Smooth muscle cell (in vitro differentiated cells): ENCODE measurements at regions not wholly inside any gene's neighbourhood (a gene's known extent, or its start where the extent isn't known, plus 50 kb on each side); places are given as distances from the start of the nearest gene placed in this dataset.

Source experiments
- DNase-seq: peaks from one replicate; lab custom pipeline; 2025; ENCODE audit not compliant: unreplicated experiment; lab: John Stamatoyannopoulos, UW
- H2AFZ ChIP-seq: fragments of 200-600 bp; sonication (generic); 2 replicates; pipeline ENCODE4 v1.6.0; 2016; ENCODE audit warnings: antibody characterized with exemption, low read depth, mild to moderate bottlenecking
- H3F3A ChIP-seq: fragments of 200-600 bp; sonication (generic); 2 replicates; pipeline ENCODE4 v1.6.0; 2017; ENCODE audit warnings: antibody characterized with exemption, low read depth
- H3K27ac ChIP-seq: fragments of 200-600 bp; sonication (generic); 2 replicates; pipeline ENCODE4 v1.5.1; 2016; ENCODE audit warnings: low read depth, mild to moderate bottlenecking
- H3K27me3 ChIP-seq: fragments of 200-600 bp; sonication (generic); 2 replicates; pipeline ENCODE4 v1.6.1; 2016; ENCODE audit warnings: low read depth, mild to moderate bottlenecking
- H3K36me3 ChIP-seq: fragments of 200-600 bp; sonication (generic); 2 replicates; pipeline ENCODE4 v1.5.1; 2016; ENCODE audit warnings: low read depth
- H3K4me1 ChIP-seq: fragments of 200-600 bp; sonication (generic); 2 replicates; pipeline ENCODE4 v1.5.1; 2016; ENCODE audit warnings: low read depth
- H3K4me2 ChIP-seq: fragments of 200-600 bp; sonication (generic); 2 replicates; pipeline ENCODE4 v1.6.0; 2016; ENCODE audit warnings: mild to moderate bottlenecking
- H3K4me3 ChIP-seq: fragments of 200-600 bp; sonication (generic); 2 replicates; pipeline ENCODE4 v1.5.1; 2016; ENCODE audit warnings: mild to moderate bottlenecking
- H3K79me2 ChIP-seq: fragments of 200-600 bp; sonication (generic); 2 replicates; pipeline ENCODE4 v1.6.0; 2016; ENCODE audit warnings: low read depth, mild to moderate bottlenecking
- H3K9ac ChIP-seq: fragments of 200-600 bp; sonication (generic); 2 replicates; pipeline ENCODE4 v1.6.0; 2016; ENCODE audit warnings: low read depth
- H3K9me3 ChIP-seq: fragments of 200-600 bp; sonication (generic); replicated peaks from 2 replicates; pipeline ENCODE4 v1.5.1; 2016; ENCODE audit warnings: low read depth
- H4K20me1 ChIP-seq: fragments of 200-600 bp; sonication (generic); 2 replicates; pipeline ENCODE4 v1.6.0; 2016; ENCODE audit warnings: low read depth
- WGBS: methylation state at CpG from one replicate; pipeline ENCODE4 v1.1.7; 2016; ENCODE audit warnings: low lambda C conversion rate; 5-methylcytosine and 5-hydroxymethylcytosine counted together
- TF ChIP-seq, protein P1 (sequence below): fragments of 200-600 bp; sonication (generic); IDR thresholded peaks from 2 replicates; pipeline ENCODE4 v1.5.1; 2017; ENCODE audit warnings: borderline replicate concordance, mild to moderate bottlenecking, antibody characterized with exemption; ENCODE audit not compliant: insufficient read depth, poor library complexity, severe bottlenecking

GRCh38 chr15:38093931-38094330 is 158.7 kb upstream of the SPRED1 start:
- H3F3A ChIP-seq, result no peaks in the 10 kb centered on the region
- TF ChIP-seq, protein P1, sequence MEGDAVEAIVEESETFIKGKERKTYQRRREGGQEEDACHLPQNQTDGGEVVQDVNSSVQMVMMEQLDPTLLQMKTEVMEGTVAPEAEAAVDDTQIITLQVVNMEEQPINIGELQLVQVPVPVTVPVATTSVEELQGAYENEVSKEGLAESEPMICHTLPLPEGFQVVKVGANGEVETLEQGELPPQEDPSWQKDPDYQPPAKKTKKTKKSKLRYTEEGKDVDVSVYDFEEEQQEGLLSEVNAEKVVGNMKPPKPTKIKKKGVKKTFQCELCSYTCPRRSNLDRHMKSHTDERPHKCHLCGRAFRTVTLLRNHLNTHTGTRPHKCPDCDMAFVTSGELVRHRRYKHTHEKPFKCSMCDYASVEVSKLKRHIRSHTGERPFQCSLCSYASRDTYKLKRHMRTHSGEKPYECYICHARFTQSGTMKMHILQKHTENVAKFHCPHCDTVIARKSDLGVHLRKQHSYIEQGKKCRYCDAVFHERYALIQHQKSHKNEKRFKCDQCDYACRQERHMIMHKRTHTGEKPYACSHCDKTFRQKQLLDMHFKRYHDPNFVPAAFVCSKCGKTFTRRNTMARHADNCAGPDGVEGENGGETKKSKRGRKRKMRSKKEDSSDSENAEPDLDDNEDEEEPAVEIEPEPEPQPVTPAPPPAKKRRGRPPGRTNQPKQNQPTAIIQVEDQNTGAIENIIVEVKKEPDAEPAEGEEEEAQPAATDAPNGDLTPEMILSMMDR, result no peak
- DNase-seq, result no peak
- no peaks in the 10 kb centered on the region for H4K20me1 ChIP-seq
- H3K27me3 ChIP-seq, result no peaks in the 10 kb centered on the region
- H3K9ac ChIP-seq, result no peak overlapping the region
- WGBS, result 96% methylated on average over 7 of the region's 7 CpGs
- H3K79me2 ChIP-seq, result no peaks in the 10 kb centered on the region
- H3K9me3 ChIP-seq, result peaks cover 15% of the 10 kb centered on the region
- no peak overlapping the region for H2AFZ ChIP-seq
- H3K36me3 ChIP-seq, result no peaks in the 10 kb centered on the region
- no peaks in the 10 kb centered on the region for H3K4me1 ChIP-seq
- H3K27ac ChIP-seq, result no peak overlapping the region
- no peak overlapping the region for H3K4me3 ChIP-seq
- no peak overlapping the region for H3K4me2 ChIP-seq

DNA sequence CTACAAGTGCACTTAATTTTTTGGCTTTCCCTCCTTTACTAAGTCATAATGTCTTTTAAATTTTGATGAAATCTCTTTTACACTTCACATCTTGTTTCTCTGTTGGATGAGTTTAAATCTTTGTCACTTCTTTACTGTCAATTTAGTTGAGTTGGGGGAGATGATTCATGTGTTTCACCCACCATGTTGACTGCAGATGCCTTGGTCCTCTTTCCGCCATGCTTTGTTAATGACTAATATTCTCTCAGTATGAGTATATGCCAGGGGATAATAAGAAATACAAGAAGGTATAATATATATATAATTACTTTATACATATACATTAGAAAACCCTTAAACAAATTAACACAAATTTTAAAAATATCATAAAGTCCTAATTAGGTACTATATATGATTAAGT is 149.7 kb upstream of the SPRED1 start:
- Histone ChIP-seq H3K36me3 (no peaks in the 10 kb centered on the region), H3K27ac (no peak overlapping the region), H3K4me3 (no peak overlapping the region), H3K4me2 (no peak overlapping the region), H3K27me3 (no peaks in the 10 kb centered on the region), H3F3A (no peaks in the 10 kb centered on the region), H3K9ac (no peak overlapping the region), H3K9me3 (peaks cover 2% of the 10 kb centered on the region), H2AFZ (no peak overlapping the region), H3K4me1 (no peaks in the 10 kb centered on the region), H4K20me1 (no peaks in the 10 kb centered on the region), H3K79me2 (no peaks in the 10 kb centered on the region)
- TF ChIP-seq, protein P1, result no peak
- WGBS, result 97% methylated on average over 1 of the region's 1 CpG
- DNase-seq, result no peak

DNA sequence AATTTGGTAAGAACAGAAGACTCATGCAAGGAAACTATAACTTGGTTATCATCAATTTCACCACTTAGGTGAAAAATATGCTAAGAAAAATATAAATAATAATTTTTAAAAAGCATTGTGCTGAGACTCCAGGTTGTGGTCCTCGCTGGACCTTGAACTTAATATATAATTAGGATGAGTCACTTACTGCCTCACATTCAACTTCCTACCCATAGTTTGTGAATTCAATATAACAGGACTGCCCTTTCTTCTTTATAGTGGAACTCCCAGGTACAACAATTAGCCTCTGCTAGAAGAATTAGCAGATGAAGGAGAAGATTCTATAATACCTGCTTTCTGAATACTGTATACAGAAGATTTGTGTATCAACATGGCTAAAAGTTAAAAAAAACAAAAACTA is 149.1 kb upstream of the SPRED1 start:
- Histone ChIP-seq H3K79me2 (no peaks in the 10 kb centered on the region), H3K9me3 (no peaks in the 10 kb centered on the region), H3K9ac (no peak overlapping the region), H2AFZ (no peak overlapping the region), H3K27ac (no peak overlapping the region), H3K36me3 (no peaks in the 10 kb centered on the region), H3K4me3 (no peak overlapping the region), H4K20me1 (no peaks in the 10 kb centered on the region), H3K4me2 (no peak overlapping the region), H3K4me1 (no peaks in the 10 kb centered on the region), H3K27me3 (no peaks in the 10 kb centered on the region), H3F3A (no peaks in the 10 kb centered on the region)
- no peak for DNase-seq
- 84% methylated on average over 1 of the region's 1 CpG for whole genome bisulfite sequencing
- TF ChIP-seq, protein P1, result no peak

DNA sequence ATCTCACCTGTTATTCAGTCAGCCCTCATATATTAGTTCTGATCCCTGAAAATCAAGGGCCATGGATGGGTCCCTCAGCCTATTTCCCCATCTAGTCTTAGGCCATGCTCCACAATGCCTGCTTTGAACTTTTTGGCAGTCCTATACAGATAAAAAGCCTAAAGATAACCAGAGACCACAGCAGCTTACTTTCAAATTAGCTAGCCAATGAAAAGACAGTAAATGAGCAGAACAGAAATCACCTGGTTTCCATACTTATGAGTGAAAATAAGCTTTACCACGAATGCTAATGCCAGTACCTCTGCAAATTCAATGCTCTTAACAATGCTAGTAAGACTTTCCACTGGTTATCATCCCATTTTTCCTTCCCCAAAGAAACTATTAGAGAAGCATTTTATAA is 141.6 kb upstream of the SPRED1 start:
- Histone ChIP-seq H3K9ac (no peak overlapping the region), H3F3A (no peaks in the 10 kb centered on the region), H3K4me3 (no peak overlapping the region), H3K9me3 (no peaks in the 10 kb centered on the region), H4K20me1 (no peaks in the 10 kb centered on the region), H2AFZ (no peak overlapping the region), H3K27ac (no peak overlapping the region), H3K79me2 (no peaks in the 10 kb centered on the region), H3K4me2 (no peak overlapping the region), H3K27me3 (no peaks in the 10 kb centered on the region), H3K4me1 (no peaks in the 10 kb centered on the region), H3K36me3 (no peaks in the 10 kb centered on the region)
- 69% methylated on average over 1 of the region's 1 CpG for WGBS
- TF ChIP-seq, protein P1, result no peak
- DNase-seq, result no peak
